ENCODE measurements at regions not wholly inside any gene's neighbourhood (a gene's known extent, or its start where the extent isn't known, plus 50 kb on each side); places are given as distances from the start of the nearest gene placed in this dataset.
"Not testable (repeated sequence)": the region's sequence is repeated elsewhere in the genome, so short reads cannot be mapped to it uniquely, and the experiment has no call there.

DNA sequence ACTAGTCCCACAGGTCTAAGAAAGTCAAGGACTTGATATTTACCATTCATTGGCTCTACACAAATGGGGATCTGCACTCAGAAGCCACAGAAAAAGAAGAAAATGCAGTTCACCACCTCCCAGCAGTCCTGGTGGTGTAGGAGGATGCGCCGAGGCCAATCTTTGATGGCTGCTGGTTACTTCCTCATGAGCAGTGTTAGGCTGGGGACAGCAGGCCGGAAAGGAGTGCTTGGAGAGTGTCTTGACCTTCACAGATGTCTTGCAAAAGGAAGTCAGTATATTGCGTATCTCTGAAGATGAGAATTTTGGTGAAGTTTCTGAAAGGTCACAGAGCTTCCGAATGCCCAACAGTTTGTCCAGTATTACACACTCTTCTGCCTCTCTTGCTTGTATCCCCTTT lies 597.0 kb downstream of the EBF1 start:
- DNase-seq (ENCODE audit: low read depth, low spot score) = no peak
- in situ Hi-C loops (cut with HindIII; ENCODE audit: low pct_unique_long_range_greater_than_20kb, low sequenced_read_pairs) = no loop called here

GRCh38 chr5:158499892-158500418 lies 599.8 kb downstream of the EBF1 start:
- in situ Hi-C loops (cut with HindIII; ENCODE audit: low pct_unique_long_range_greater_than_20kb, low sequenced_read_pairs) = no loop called here
- DNase-seq (ENCODE audit: low read depth, low spot score) = no peak

DNA sequence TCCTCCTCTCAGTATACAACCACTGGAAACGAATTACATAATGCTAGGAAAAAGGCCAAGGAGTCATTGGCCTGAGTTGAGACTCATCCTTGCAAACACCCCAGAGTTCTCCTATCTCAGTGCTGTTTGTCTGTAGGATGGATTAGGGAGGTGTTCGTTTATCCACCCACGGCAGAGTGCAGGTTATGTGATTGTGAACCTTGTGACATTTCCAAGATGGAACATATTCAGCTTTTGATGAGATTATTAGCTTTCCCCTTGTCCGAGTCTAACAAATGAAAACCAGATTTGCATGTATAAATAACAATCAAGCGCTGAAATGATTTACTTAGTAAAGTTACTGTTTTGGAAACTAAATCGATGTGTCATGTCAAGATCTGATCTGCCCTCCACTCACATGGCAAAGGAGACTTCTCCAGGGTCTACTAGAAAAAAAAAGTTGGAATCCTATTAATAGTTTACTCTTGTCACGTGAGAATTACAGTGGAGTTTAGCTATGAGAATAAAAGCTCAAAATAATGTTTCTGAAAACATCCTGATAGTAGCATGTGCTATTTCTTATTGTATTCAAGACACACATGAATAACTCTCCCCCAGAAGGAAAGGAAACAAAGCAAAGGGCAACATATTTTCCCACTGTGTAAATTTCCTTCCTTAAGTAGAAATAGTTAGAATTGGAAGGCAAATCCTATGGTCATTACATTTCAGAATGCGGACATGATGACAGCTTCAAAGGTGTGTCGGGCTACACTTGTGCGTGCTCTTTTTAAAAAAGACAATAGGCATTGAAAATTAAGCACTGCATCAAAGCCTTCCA lies 600.4 kb downstream of the EBF1 start:
- in situ Hi-C loops (cut with HindIII; ENCODE audit: low pct_unique_long_range_greater_than_20kb, low sequenced_read_pairs) = no loop called here
- DNase-seq (ENCODE audit: low read depth, low spot score) = no peak

DNA sequence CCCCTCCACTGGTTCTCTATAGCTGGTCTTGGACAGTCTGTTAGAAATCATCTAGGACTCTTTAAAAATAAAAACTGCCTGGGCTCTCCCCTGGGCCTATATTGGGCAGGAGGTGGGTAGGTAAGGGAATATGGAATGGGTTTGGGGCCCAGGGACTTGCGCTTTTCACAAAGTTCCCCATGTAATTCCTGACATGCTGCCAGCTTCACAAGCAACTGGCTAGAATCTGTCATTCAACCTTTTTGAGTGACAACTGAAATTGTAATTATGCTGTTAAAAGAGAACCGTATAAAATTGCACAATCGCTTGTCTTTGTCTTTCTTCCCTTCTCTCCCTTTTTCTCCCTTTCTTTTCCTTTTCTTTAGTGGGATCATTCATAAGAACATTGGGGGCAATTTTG lies 603.1 kb downstream of the EBF1 start:
- in situ Hi-C loops (cut with HindIII; ENCODE audit: low pct_unique_long_range_greater_than_20kb, low sequenced_read_pairs) = no loop called here
- DNase-seq (ENCODE audit: low read depth, low spot score) = no peak

- DNase-seq (ENCODE audit: low read depth, low spot score) = no peak
These were observed 605.2 kb downstream of the EBF1 start for GRCh38 chr5:158494541-158494940.

GRCh38 chr5:158494044-158494443 lies 605.7 kb downstream of the EBF1 start:
- in situ Hi-C loops (cut with HindIII; ENCODE audit: low pct_unique_long_range_greater_than_20kb, low sequenced_read_pairs) = not testable (repeated sequence)

More at GRCh38 chr5:158494541-158494940, 605.2 kb downstream of the EBF1 start:
- in situ Hi-C loops (cut with HindIII; ENCODE audit: low pct_unique_long_range_greater_than_20kb, low sequenced_read_pairs) = no loop called here

DNA sequence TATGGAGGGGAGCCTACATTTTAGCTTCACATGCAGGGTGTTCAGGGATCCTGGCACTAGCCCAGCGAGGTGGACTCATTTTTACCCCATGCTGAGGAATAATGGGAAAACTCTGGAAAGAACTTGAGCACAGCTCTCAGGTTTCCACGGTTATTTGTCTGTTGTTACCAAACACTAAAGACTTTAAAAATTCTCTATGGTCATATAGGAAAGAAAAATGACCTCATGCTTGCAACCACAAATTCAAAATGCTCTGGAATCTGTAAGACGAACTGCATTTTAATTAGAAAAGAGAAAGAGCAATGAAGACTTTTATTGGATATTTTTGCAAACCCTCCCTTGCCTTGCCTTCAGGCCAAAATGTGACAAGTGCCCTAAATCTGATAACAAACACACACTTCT lies 606.9 kb downstream of the EBF1 start:
- in situ Hi-C loops (cut with HindIII; ENCODE audit: low pct_unique_long_range_greater_than_20kb, low sequenced_read_pairs) = no loop called here
- DNase-seq (ENCODE audit: low read depth, low spot score) = no peak

More at GRCh38 chr5:158494044-158494443, 605.7 kb downstream of the EBF1 start:
- DNase-seq (ENCODE audit: low read depth, low spot score) = not testable (repeated sequence)

DNA sequence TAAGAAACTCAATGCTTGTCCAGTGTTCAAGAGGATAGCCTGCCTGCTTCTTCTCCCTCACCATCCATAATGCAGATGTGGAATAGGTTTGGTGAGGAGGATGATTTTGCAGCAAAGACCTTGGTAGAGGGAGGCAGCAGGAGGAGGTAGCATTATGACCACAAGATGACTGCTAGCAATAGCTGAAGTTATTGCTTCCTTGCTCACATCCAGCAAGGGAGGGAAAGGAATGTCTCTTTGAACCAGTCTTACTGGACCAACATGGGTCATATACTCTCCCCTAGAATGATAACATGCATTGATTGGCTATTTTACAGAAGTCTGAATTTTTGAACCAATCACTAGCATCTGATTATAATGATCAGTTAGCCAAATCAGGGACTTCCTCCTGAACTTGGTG lies 607.6 kb downstream of the EBF1 start:
- in situ Hi-C loops (cut with HindIII; ENCODE audit: low pct_unique_long_range_greater_than_20kb, low sequenced_read_pairs) = no loop called here
- DNase-seq (ENCODE audit: low read depth, low spot score) = no peak

DNA sequence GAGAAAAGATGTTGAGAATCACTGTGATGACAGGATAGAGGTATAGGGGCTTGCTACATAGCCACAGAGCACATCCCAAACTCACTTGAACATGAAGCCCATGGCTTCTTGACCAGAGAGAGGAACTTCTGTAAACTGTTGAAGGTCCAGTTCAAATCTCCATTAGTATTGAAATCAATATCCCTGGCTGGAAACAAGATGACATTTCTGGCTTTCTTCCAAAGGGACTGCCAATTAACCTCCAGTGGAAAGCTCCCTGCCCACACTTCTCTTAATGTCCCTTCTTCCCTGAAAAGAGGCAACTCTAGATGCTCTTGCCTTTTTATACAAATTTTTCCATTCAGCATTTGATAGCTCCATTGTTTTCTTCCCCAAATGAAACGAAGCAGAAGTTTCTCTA lies 612.1 kb downstream of the EBF1 start:
- no peak for DNase-seq (ENCODE audit: low read depth, low spot score)
- in situ Hi-C loops (cut with HindIII; ENCODE audit: low pct_unique_long_range_greater_than_20kb, low sequenced_read_pairs) = no loop called here

DNA sequence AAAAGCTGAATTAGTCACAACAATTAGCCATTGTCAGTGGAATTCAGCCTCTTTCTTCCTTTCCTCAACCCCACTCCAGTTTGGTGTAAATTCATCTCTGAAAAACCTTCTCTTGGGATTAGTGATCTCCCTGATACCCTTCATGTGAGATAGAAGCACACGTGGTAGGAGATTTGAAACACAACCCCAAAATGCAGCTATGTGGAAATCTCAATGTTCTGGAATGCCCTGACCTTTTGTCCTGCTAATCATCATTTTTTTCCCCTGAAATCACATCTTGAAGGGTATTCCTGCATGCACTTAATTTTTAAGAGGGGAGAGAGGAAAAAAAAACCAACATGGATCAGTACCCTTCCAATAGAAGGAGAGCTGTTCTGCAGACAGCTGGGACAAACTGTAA lies 612.6 kb downstream of the EBF1 start:
- in situ Hi-C loops (cut with HindIII; ENCODE audit: low pct_unique_long_range_greater_than_20kb, low sequenced_read_pairs) = no loop called here
- DNase-seq (ENCODE audit: low read depth, low spot score) = no peak

- in situ Hi-C loops (cut with HindIII; ENCODE audit: low pct_unique_long_range_greater_than_20kb, low sequenced_read_pairs) = no loop called here
- DNase-seq (ENCODE audit: low read depth, low spot score) = no peak
These were observed 613.1 kb downstream of the EBF1 start for GRCh38 chr5:158486566-158486965.

GRCh38 chr5:158485604-158486081 lies 614.1 kb downstream of the EBF1 start:
- no peak for DNase-seq (ENCODE audit: low read depth, low spot score)
- in situ Hi-C loops (cut with HindIII; ENCODE audit: low pct_unique_long_range_greater_than_20kb, low sequenced_read_pairs) = no loop called here

- in situ Hi-C loops (cut with HindIII; ENCODE audit: low pct_unique_long_range_greater_than_20kb, low sequenced_read_pairs) = no loop called here
- DNase-seq (ENCODE audit: low read depth, low spot score) = no peak
These were observed 614.7 kb downstream of the EBF1 start for GRCh38 chr5:158485047-158485446.

DNA sequence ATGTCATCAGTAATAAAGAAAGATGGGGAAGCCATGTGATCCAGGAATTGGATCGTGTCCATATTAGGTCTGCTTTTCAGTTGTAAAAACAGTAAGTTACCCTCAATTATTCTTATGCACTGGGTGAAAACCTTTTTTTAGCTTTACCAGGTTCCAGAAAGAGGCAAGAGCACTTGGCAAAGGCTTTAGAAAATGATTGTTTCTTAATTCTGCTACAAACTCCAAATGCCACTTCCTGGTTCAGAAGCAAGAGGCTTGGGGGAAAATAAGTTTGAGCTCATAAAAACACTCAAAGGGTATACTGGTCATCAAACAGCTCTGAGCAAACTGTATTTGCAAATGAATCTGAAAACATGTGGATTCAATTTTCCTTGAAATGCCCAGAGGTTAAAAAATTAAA lies 615.6 kb downstream of the EBF1 start:
- no peak for DNase-seq (ENCODE audit: low read depth, low spot score)
- in situ Hi-C loops (cut with HindIII; ENCODE audit: low pct_unique_long_range_greater_than_20kb, low sequenced_read_pairs) = no loop called here

GRCh38 chr5:158483281-158483860 lies 616.3 kb downstream of the EBF1 start:
- in situ Hi-C loops (cut with HindIII; ENCODE audit: low pct_unique_long_range_greater_than_20kb, low sequenced_read_pairs) = no loop called here
- peak; percentile 48 for DNase-seq (ENCODE audit: low read depth, low spot score)

DNA sequence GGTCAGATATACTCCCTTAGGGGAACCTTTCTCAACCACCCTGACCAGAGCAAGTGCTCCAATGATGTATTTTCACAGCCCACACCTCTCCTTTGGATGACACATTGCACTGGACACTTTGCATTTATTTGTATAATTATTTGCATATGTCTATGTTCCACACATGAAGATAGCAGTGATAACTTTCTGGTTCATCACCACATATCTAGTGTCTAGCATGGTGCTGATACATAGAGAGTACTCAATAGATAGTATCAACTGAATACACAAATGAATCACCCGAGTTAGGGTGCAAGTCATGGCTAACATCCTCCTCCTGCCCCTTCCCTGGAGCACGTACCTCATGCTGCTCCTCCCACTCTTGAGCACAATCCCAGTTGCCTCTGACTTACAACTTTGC lies 617.6 kb downstream of the EBF1 start:
- DNase-seq (ENCODE audit: low read depth, low spot score) = no peak
- in situ Hi-C loops (cut with HindIII; ENCODE audit: low pct_unique_long_range_greater_than_20kb, low sequenced_read_pairs) = no loop called here

DNA sequence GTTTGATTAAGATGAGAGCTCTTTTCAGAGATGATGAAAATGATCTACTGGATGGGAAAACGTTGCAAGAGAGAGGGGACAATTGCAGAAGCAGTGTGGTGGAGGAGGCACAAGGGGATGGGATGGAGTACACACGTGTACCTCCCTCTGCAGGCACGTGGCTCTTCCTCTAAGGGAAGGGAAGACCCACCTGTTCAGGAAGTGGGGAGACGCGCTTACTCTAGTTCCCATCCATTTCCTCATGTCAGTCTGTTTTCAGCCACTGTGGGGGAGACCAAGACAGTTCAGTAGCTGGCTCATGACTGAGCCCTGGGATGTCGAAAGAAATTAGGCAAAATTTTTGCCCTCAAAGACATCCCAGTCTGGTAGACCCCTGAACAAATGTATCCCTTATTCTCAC lies 619.2 kb upstream of the CLINT1 start:
- no peak for DNase-seq (ENCODE audit: low read depth, low spot score)

GRCh38 chr5:158477214-158477613 lies 618.3 kb upstream of the CLINT1 start:
- no peak for DNase-seq (ENCODE audit: low read depth, low spot score)
- in situ Hi-C loops (cut with HindIII; ENCODE audit: low pct_unique_long_range_greater_than_20kb, low sequenced_read_pairs) = no loop called here

More for the DNA sequence above, 619.2 kb upstream of the CLINT1 start:
- in situ Hi-C loops (cut with HindIII; ENCODE audit: low pct_unique_long_range_greater_than_20kb, low sequenced_read_pairs) = no loop called here

Measured in SK-MEL-5 (cell line).